HG03159 (cell line): ENCODE measurements at regions not wholly inside any gene's neighbourhood (a gene's known extent, or its start where the extent isn't known, plus 50 kb on each side); places are given as distances from the start of the nearest gene placed in this dataset.
"Not testable (repeated sequence)": the region's sequence is repeated elsewhere in the genome, so short reads cannot be mapped to it uniquely, and the experiment has no call there.

Experiments used
- ATAC-seq: cut with Tn5 transposase; IDR thresholded peaks from one replicate; pipeline ENCODE4 v1.9.1; 2021; ENCODE audit warnings: mild to moderate bottlenecking, moderate library complexity; ENCODE audit not compliant: unreplicated experiment

DNA sequence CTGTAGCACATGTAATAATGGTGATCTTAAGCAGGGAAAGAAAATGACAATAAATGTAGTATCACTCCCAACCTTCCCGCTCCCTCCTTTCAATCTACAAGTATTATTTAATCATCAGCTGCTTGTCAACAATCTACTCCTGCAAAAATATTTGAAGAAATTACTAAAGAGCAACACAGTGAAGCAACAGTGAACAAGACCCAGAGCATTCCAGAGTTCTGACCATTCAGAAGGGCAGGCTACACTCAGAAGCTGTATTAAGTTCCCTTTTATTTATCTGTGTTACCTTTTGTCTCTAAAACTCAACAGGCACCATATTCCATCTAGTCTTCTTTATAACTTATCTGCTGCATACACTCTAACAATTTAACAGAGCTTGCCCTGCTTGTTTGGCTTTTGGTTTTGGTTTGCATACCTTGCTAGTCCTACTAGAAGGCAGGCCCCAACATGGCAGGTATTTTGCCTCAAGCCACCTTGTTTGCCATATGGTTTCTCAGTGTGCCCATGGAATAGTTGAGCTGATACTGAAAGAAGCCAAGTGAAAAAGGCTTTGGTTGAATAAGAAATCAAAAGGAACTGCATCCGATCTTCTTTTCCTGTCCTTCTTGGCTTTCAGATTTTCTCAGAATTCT, 253.9 kb downstream of the CEMIP2 start:
- ATAC-seq, result no peak

DNA sequence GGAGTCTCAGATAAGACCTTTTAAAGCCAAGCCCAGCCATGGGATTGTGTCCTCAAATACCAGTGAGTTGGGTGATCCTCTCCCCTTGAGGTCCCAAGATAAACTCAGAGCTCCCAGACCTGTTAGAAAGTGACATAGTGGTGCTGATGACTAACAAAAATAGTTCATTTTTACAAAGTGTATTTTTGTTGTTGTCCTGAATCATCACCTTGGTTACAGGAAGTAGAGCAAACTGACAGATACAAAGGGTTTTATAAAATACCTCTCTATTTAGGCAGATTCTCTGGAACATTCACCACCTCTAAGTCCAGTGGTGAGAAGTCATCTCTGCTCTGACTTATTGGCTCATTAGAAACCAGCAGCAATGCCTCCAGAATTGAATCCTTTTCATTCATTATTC, 259.3 kb downstream of the CEMIP2 start:
- ATAC-seq, result no peak

GRCh38 chr9:71508141-71508540, 260.2 kb downstream of the CEMIP2 start:
- not testable (repeated sequence) for ATAC-seq

GRCh38 chr9:71506821-71507220, 261.5 kb downstream of the CEMIP2 start:
- no peak for ATAC-seq

GRCh38 chr9:71504636-71505035, 263.7 kb downstream of the CEMIP2 start:
- ATAC-seq, result no peak

DNA sequence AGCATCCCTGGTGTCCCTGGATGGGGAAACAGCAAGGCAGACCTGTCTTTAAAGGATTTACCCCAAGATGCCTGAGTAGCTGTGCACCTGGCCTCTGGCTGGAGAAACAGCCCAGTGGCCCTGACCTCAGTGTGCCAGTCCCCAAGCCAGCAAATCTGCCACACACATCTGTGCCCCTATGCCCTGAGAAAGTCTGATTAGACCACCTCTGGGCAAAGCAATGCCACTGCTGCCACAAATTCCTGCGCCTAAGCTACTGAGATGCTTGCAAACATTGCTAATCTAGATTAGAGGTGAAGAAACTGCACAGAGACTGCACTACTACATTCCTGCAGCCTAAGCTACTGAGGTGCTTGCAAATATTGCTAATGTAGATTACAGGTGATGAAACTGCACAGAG, 269.6 kb downstream of the CEMIP2 start:
- ATAC-seq, result no peak

GRCh38 chr9:71490810-71491209, 277.5 kb downstream of the CEMIP2 start:
- peak; percentile 78 for ATAC-seq

DNA sequence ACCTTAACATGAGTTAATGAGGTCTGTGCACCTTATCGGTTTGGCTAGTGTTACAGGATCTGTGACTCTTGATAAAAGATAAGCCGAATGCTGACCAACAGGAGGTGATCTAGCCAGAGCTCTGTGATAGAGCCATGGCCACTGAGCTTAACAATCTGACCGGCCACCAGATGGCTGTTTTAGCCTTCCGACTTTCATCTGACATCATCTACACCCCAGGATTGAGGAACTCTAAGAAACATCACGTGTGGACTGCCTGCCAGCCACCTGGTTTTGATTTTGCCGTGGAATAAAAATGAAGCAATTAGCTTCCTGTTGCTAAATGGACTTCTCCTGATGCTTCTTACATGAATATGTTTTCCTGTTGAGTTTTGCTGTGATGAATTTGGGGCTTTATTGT, 281.3 kb downstream of the CEMIP2 start:
- no peak for ATAC-seq

DNA sequence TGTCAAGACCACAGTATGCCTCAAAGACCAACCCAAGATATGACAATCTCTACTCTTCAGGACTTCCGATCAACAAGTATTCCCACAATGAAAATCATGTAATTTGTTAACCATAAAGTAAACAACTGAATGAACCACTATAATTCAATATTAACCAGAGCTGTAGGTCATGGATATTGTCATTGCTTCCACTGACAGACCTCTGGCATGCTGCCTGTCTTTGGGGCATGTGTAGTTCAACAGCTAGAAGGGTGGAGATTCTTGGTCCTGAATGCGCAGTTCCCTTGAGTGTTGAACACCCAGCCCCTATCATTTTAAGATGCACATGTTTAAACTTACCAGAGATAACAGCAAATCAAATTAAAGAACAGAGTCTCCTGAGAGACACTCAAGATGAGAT, 283.0 kb downstream of the CEMIP2 start:
- no peak for ATAC-seq

DNA sequence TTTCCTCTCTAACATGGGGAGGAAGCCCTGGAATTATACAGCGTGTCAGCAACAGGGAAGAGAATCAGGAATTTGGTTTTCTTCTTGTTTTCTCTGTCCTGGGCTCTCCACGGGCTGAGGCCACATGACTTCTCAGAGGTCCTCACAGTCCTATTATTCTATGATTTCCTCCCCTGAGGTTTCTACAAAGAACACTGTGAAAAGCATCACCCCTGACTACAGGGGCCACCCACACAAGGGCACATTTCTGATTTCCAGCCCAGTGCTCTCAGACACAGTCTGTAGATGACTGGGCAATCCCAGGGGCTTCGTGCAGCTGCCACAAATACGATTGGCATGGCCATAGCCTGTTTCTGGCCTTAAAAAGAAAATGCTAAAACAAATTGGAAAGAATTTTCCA, 284.9 kb downstream of the CEMIP2 start:
- no peak for ATAC-seq

GRCh38 chr9:71479621-71480020, 288.7 kb downstream of the CEMIP2 start:
- ATAC-seq, result no peak

DNA sequence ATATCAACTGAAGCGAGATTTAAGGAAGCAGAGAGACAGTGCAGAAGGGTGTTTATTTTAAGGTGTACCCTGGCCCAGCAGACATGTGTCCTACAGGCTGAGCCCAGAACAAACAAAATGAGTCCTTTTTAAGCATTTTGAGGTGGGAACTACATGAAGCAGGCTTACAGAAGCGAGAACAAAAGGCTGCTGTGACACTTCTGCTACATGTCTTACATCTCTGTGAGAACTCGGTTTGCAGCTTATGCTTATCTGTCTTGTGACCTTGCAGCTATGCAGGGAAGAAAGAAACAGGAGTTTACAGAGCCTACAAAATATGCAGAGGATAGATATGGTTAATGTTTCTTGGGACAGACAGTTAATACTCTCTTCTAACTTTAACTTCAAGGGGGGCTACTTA, 295.9 kb downstream of the CEMIP2 start:
- no peak for ATAC-seq

GRCh38 chr9:71465392-71465791, 302.9 kb downstream of the CEMIP2 start:
- no peak for ATAC-seq

DNA sequence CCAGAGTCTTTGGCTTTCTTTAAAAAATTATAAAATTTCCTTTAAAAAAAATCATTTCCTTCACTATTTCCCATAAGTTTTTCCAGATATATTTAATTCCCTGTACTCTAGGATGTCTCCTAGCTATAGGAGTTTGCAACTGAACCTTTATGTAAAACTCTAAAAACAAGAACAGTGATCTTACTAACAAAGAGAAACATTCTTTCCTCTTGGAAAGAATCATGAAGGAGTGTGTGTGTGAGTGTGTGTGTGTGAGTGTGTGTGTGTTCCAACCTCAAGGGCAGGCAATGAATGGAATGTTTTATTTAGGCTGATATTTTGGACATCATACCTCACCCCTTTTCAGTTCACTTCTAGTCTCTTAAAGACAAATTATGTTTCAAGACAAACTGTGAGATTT, 309.2 kb downstream of the CEMIP2 start:
- ATAC-seq, result no peak

DNA sequence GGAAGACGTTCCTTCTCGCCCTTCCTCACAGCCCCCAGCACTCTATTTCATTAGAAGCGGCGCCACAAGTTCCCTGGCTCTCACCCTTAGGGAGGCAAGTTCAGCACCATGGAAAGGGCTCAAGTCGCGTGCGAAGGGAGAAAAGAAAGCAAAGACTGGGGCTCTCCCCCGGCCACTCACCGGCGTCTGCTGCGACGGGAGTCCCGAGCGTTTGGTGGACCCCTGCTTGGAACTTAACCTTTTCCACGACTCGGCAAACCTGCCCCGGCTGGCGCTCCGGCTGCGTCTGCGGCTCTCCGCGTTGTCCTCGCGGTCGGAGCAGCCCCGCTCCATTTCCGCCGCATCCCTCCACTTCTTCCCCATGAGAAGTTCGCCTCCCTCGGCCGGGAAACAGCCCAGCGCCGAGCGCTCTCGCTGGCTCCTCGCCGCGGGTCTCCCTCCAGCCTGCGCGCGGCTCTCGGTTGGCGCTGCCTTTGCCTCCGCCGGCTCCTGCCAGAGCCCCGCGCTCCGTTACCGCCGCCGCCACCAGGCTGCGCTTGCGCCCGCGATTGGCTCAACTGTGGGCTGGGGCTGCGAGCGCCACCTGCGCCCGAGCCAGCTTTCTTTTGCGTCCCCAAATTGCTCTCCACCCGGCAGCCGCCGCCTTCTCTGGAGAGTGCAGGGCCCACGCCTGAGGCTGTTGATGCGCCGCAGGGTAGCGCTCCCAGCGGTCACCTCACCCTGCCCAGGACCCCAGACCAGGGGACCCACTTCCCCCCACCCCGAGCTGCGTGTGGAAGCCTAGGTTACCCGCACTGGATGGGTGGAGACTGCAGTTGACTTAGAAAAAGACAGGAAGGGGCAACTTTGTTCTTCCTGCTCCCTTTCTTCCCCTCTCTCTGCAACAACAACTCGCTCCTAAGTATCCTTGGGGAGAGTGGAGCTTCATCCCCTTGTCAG, 321.6 kb downstream of the CEMIP2 start:
- ATAC-seq, result peak; percentile 81

GRCh38 chr9:71446106-71446472, 322.2 kb downstream of the CEMIP2 start:
- no peak for ATAC-seq

DNA sequence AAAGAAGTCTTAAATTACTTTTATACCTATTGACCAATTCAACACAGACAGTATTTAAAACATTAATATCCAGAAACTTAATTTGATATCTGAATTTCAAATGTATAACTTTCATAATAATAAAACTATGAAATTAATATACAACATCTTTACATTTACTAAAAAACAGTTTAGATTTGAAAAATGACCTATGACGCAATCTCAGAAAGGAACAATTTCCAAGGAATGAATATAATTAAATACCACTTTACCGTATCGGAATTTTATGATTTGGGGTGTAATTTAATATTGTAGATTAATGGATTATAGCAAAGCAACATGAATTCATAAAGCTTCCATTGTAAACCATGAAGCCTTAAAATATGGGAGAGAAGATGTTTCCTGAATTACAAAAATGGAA, 321.5 kb upstream of the TRPM3 start:
- no peak for ATAC-seq

- ATAC-seq, result no peak
Observed at GRCh38 chr9:71441266-71441665, 319.8 kb upstream of the TRPM3 start.

GRCh38 chr9:71431931-71432330, 310.5 kb upstream of the TRPM3 start:
- ATAC-seq, result no peak

DNA sequence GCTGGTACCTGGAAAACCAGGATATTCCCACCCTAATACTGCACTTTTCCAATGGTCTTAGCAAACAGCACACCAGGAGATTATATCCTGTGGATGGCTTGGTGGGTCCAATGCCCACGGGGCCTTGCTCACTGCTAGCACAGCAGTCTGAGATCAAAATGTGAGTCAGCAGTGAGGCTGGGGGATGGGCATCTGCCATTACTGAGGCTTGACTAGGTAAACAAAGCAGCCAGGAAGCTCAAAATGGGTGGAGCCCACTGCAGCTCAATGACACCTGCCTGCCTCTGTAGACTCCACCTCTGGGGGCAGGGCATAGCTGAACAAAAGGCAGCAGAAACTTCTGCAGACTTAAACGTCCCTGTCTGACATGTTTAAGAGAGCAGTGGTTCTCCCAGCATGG, 285.9 kb upstream of the TRPM3 start:
- not testable (repeated sequence) for ATAC-seq

DNA sequence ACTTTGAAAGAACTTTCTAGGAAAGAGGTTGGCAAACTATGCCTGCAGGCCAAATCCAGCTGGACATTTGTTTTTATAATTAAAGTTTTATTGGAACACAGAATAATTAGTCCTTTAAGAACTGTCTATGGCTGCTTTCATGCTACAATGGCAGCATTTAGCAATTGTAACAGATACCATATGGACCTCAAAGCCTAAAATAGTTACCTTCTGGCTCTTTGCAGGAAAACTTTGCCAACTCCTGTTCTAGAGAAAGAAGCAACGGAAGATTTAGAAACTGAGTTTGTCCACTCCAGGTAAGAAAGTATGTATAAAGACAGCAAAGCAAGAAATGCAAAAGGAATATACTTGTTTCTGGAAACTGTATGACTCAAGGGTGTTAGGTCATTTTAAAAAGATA, 281.7 kb upstream of the TRPM3 start:
- ATAC-seq, result no peak

GRCh38 chr9:71393005-71393404, 271.6 kb upstream of the TRPM3 start:
- no peak for ATAC-seq
